Activated gamma-delta T cell (primary cell): ENCODE measurements at regions not wholly inside any gene's neighbourhood (a gene's known extent, or its start where the extent isn't known, plus 50 kb on each side); places are given as distances from the start of the nearest gene placed in this dataset.
"Not testable (repeated sequence)": the region's sequence is repeated elsewhere in the genome, so short reads cannot be mapped to it uniquely, and the experiment has no call there.

Experiments
- DNase-seq: peaks from one replicate; lab custom pipeline; 2025; lab: John Stamatoyannopoulos, UW

DNA sequence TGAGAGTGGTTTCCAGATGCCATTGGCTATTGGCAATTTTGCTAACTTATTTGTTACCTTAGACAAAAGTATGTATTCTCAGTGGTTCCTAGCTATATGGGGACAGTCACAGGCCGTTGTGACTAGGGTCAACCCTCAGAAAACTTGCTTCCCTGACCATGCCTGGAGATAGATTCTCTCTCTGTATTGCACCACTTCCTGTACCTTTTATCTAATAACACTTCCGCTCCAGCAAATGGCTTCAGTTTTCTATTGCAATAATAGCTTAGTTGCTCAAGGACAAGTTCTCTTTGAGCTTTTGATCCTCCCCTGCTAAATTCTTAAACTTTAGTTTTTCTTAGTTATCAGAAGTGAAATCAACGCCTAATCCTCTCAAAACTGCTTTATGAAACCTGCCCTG, 338.0 kb downstream of the RMST start:
- no peak for DNase-seq

DNA sequence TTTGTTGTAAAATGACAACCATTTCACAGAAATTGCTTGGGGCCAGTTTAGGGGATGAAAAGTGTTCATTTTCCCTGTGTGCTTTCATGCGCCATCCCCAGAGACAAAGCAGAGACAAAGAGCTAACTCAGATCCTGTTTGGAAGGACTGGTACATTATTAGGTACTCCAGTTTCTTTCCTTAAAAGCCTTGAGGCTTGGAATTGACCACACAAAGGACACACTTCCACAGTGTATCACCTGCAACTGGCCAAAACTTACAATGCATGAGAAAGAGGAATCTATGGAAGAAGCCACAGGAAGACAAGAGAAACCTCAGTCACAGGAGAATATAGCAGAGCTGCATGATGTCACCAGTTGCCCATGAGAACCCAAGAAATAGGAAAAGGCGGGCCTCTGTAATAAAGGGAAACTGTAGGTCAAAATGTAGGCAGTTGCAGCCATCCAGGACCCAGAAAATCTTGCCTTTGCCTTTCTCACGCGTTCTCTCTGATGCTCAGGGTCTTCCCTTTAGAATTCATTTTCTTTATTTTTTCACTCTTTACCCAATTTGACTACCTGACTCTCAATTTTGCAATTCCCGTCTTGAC, 339.0 kb downstream of the RMST start:
- no peak for DNase-seq

DNA sequence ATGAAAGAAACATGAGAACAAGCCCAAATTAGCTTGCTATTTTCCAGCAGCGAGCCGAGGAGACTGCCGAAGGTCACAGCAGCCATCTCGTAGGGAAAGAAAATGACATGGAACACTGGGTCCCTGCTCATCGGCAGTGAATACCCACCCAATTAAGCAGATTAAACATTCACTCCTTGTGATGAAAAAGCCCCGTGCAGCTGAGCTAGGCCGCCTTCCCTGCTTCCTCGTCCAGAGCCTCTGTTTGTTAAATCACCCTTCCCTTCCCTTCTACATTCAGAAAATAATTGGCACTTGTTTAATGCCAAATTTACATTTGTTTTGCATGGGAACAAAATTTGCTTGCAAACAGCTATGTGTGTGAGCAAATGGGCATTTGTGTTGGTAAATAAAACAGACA, 342.5 kb downstream of the RMST start:
- no peak for DNase-seq

DNA sequence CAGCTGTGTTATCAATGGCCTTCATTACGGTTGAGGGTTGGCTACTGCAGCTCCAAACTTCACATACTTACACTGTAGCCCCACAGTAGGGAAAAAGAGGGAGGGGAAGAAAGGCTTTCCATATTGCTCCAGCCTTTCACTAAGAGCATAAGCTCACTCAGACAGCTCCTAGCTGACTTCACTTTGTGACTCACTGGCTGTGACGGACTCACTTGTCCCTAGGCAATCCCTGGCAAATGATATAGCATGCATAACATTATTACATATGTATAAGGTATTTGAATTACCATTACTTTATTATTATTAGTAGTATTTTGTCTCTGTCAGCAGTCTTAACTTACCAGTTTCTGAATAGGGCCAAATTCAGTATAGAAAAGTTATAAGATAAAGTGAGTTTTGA, 350.7 kb downstream of the RMST start:
- no peak for DNase-seq

DNA sequence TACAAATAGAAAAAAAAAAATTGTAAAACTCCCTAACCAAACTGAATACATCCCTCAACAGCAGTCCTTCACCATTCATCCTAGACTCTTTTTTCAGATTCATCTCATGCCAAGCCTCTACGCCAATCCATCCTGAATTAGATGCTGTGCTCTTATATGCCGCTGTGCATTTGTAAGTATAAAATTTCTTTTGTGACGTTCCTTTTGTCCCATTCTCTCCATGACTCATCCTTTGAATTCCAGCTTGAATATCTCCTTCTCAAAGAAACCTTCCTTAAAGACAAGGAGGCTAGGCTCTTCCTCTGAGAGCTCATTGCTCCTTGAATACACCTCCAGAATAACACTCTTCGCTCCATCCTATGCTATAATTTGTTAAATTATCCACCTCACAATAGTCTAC, 359.2 kb downstream of the RMST start:
- no peak for DNase-seq

DNA sequence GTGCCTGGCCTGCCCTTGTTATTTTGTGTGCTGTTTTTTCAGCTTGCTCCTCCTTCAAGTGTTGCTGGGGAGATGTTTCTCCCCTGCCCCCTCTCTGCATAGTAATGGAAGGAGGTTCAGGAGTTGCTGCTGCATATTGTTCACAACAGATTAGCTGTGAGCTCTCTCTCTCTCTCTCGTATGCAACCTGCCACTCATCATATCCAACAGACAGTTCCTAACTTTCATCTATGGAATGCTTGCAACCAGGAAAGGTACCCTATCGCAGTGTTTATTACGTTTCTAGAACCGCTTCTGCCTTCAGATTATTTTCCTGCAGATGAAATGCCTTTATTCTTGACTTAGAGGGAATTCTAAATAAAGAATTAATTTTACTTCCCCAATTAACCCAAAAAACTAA, 372.9 kb downstream of the RMST start:
- no peak for DNase-seq

DNA sequence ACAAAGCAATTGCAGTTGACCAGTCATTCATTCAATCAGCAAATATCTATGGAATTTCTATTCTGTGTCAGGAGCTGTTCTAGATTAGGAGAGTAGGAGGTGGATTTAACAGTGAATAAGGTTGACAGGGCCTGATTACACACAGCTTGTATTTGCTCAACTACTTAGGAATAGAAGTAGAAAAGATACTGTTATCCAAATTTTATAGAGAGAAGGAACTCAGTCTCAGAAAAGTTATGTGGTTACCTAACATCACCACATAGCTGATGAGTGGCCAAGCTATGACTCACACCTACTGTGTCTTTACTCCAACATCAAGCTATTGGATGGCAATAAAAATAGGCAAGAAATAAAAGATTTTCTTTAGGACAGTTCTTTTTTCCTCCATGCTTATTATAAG, 374.8 kb downstream of the RMST start:
- no peak for DNase-seq

DNA sequence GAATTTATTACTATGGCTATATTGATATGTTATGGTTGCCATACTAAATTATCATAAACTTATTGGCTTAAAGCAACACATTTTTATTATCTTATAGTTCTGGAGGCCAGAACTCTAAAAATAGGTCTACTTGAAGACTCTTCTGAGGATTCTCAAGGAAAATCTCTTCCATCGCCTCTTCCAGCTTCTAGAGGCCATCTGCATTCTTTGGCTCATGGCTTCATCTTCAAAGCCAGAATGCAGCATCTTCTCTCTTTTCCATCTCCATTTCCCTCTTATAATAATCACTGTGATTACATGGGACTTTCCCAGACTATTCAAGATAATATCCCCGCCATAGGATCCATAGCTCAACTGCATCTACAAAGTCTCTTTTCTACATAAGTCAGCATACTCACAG, 385.4 kb downstream of the RMST start:
- no peak for DNase-seq

DNA sequence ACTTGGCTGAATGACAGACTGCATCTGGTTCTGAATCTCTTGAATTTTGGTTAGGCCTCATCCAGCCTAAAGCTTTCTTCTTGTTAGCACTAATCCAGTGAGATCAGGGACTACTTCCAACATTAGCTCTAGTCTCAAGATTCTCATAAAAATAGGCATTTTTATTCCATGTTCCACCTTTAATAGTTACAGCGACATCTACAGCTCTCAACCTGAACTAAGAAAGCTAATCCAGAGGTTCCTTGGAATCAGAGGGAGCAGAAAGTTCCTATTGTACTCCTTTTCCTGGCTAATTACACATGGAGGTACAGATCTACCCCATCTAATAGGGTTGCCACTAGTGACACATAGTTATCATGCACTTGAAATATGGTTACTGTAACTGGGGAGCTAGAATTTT, 391.9 kb downstream of the RMST start:
- DNase-seq: no peak

DNA sequence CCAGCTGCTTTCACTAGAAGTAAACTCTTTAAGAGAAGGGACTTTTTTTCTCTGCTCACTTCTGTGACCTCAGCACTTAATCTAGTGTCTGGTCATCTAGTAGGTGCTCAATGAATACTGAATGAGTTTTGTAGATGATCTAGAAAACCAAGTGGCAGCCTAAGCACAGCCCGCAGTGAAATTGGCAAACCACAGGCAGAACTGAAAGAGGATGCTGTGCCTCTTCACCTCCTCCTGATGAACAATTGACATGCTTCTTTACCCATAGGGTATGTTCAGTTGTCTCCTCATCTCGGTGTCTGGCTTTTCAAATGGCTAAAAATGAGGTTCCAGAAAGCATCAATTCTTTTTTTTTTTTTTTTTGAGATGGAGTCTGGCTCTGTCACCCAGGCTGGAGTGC, 399.5 kb downstream of the RMST start:
- no peak for DNase-seq

DNA sequence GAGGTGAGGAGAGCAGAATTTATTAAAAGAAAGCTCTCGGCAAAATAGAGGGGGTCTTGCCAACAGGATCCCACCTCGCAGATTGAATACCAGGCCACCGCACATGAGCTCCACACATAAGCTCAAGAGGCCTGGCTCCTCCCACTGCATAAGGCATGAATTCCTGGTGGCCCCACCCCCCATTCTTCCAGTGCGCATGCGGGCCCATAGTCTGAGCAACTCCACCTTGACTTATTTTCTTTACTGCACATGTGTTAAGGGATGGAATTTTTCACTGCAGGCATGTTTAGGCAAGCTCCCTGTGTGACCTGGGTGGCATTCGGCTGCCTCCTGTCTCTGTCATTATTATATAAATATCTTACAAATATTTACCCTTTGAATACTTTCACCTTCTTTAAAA, 412.5 kb downstream of the RMST start:
- DNase-seq: no peak

DNA sequence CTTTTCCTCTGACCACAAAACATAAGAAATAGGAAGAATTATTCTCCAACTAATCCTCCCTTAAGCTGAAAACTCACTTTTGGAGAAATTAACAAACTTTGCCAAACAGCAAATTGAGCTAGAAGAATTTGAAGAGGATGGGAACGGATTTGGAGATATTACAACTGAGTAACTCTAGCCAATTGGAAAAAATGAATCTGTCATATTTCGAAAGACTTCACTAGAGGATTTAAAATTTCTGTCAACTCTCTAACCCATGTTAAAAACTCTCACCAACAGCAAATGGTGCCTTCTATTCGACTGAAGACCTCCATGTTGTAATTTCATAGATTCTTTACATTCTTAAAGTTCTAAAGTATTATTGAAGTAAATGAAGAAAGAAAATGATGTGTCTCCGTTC, 414.2 kb downstream of the RMST start:
- DNase-seq: no peak

DNA sequence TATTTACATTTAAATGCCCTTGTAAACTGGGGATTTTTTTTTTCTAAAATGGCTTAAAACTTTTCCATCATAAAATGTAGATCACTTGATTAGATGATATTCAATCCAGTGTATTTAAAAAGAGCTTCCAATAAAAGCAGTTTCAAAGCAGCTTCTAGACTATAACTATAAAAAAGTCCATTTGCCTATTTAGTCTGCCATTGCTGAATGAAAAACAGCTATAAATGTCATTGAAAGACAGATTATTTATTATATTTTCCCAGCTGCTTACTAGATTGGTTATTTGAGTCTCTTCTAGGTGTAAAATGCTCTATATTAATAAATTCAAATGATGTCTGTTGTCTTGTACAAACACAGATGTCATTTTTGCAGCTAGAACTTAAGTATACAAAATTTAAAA, 414.8 kb downstream of the RMST start:
- DNase-seq: no peak

DNA sequence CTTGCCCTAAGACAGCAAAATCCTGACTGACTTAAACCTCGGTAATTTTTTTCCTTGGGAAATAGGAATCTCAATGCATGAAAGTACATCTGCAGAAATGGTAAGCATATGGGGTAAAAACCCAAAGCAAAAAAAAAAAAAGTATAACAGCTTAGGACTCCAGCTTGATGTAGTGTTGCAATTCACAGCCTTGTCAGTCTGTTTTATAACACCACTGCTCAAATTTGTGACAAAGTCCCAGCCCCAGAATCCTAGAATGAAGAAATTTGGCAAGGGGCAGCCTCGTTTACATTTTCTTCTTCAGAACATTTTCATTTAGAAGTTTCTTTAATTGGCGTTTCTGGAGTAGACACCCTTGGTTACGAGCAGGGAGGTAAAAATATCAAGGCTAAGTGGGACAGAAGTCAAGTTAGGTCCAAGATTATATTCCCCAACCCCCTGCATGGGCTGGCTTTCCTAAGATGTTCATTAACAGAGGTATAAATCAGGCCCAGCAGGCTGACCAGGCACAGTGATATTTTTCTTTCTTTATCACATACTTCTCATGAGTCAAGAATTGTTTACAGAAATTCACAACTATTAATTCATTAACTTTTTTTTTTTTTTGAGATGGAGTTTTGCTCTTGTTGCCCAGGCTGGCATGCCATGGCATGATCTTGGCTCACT, 424.0 kb downstream of the RMST start:
- no peak for DNase-seq

DNA sequence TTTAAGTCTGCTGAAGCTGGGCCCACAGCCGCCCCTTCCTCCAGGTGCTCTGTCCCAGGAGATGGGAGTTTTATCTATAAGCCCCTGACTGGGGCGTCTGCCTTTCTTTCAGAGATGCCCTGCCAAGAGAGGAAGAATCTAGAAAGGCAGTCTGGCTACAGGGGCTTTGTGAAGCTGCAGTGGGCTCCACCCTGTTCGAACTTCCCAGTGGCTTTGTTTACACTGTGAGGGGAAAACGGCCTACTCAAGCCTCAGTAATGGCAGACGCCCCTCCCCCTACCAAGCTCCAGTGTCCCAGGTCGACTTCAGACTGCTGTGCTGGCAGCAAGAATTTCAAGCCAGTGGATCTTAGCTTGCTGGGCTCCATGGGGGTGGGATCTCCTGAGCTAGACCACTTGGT, 435.3 kb downstream of the RMST start:
- not testable (repeated sequence) for DNase-seq

DNA sequence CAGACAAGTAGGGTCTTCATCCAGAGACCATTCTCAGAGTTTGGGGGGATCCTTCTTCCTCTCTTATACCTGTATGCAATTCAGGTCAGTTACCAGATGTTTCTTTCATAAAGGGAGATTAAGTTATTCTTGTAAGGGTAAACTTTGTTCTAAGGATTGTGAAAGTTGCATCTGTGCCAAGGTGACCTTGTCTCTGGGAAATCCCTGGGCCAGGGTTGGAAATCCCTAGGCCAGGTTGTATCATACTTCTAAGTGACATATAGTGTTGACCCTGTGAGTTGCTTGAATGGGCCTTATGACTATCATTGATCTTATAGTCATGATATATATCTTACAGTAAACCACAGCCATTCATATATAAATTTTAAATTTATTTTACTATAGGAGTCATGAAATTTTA, 436.9 kb downstream of the RMST start:
- no peak for DNase-seq

DNA sequence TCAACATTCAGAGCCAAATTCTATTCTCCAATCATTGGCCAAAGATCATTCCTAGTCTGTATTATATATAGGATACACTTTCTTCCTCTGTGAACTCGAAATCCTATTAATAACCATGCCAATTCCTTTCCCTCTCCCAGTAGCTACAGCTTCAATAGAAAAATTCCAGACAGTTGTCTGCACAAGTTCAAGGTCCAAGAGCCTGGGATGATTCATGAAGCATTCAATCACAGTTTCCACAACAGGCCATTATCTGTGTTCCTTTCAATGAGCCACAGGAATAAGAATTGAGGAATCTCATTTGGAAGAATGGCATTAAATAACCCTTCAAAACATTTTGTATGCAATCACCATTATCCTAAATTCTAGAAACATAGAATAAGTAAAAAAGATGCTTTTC, 437.4 kb downstream of the RMST start:
- DNase-seq: no peak

DNA sequence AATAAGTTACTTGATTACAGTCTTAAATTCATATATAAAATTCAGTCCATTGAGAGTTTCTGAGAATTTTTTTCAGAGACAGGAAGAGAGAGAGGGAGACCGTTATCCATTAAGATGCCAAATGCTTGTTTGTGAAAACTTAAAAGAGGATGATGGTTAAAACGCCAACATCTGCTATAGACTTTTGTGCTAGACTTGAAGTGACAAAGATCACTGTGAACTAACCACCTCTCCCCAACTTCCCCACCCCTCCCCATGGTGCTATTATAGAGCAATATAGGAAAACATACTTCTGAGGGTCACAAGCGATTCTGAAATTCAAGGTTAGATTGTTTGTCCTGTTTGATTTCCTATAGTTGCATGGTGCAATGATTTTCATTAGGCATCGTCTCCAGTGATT, 440.8 kb downstream of the RMST start:
- DNase-seq: no peak

DNA sequence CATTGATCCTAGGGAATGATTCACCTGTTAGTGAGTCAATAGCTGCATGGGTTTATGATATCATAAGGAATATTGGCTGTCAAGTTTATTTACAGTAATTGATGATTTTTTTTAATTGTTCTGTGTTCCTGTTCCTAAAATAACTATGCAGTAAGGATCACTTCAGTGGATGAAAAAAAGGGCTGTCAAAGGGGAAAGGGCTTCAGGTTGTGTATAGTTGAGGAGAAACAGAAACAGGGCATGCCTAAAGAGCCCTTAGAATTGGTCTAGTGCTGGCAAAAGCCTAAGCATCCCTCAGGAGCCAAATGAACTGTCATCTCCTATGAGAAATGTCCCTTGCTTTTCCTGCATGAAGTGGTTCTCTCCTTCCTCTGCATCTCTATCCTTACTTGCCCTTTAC, 444.9 kb downstream of the RMST start:
- DNase-seq: no peak

DNA sequence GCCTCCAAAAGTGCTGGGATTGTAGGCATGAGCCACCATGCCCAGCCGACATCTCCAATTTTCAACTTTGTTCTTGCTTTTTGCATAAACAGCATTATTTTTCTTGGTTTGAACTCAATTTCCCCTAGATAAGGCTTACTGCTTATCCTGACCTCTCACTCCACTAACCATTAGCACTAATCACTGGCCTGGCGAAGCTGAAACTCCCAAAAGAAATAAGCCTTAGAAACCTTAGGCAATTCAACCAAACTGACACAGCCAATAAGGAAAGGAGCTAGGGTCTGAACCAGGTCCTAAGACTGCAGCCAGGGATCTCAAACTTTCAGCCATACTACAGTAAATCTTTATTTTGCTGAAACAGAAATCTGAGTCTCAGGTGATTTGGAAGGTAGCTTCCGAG, 448.0 kb downstream of the RMST start:
- no peak for DNase-seq

DNA sequence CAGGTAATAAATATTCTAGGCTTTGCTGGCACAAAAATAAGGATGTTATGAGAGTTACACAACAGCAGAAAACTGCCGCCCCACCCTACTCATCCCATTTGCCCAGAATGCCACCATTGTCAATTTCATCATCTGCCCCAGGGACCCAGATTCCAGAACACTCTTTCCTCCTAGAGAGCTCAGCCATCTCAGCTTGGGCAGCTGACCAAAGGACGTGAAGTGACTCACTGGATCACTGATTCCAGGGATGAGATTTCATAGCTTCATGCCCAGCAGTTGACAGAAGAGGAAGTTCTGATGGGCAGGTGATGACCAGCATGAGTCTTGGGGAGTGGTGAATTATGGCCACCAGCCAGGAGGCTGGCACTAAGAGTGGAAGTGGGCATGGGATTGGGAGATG, 450.3 kb downstream of the RMST start:
- no peak for DNase-seq

DNA sequence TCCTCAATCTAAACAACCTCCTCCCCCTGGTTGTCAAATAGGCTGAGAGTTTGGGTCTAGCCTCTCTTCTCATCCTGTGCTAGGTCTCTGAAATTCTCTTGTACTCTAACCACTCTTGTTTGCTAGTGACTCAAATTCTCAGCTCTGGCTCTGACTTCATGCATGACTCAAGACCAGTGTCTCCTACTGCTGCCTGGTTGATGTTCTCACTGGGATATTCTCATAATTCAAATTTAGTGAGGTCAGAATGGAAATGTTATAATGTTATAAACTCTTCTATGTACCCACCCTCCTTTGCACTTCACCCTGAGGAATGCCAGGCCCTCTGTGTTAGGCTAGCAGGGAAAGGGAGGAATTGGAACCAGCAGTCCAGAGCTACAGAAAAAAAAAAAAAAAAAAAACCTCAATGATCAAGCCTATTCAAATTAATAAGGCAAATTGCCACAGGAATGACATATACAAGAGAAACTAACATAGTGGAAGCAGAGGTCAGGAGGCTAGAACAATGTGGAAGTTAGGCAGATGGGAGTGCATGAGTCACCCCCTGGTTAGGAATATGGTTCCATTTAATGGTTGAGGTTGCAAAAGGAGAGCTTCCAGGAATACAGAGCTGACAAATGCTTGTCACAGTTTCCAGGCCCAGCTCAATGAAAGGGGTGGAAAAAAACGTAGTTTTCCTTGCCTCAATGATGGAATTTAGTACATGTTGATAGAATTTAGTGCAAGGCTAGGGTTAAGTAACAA, 459.5 kb downstream of the RMST start:
- DNase-seq: no peak

DNA sequence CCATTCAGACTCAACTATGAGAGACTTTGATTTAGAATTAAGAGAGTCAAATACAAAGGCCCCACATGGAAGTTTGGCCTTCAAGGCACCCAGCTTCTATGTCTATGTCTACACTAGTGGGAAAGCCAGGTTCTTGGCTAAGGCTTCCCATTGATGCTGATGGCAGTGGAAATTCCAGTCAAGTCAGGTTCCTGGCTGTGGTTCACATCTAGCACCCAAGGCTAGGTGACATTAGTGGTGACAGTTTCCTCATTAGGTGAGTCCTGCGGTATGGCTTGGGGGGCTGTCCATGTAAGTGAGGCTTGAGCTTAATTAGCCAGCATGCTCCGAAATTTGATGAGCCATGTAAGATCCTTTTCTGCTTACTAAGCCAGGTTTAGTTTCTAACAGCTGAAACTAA, 460.9 kb downstream of the RMST start:
- no peak for DNase-seq

DNA sequence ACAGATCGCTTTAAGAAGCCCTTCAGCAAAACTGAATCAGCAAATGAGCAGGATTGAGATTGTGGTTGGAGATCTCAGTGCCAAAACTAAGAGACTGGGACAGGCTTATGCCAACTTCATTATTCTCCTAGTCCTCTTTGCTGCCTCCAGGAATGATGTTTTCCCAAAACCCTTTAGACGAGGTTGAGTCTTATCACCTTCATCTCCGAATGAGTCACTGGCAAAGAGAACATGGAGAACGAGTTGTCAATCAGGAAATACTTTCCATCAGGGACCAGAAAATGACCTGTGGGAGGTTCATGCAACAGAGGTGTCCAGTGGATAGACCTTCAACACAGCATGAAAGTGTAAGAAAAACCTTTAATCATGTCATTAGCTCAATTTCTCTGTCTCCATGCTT, 461.5 kb downstream of the RMST start:
- no peak for DNase-seq
